Glomerular endothelial cell (primary cell): ENCODE measurements at regions not wholly inside any gene's neighbourhood (a gene's known extent, or its start where the extent isn't known, plus 50 kb on each side); places are given as distances from the start of the nearest gene placed in this dataset.

ENCODE experiments used
- DNase-seq: peaks from one replicate; pipeline ENCODE4 v3.0.0-alpha.2; 2011; ENCODE audit warnings: low read depth, low spot score; ENCODE audit errors: extremely low read depth

- DNase-seq, result no peak
These were observed 103.7 kb downstream of the LACC1 start for GRCh38 chr13:43983373-43983772.

- DNase-seq, result no peak
These were observed 104.6 kb downstream of the LACC1 start for GRCh38 chr13:43984292-43984691.

GRCh38 chr13:43985422-43986072 is 105.8 kb downstream of the LACC1 start:
- no peak for DNase-seq

- DNase-seq, result no peak
These were observed 106.8 kb downstream of the LACC1 start for GRCh38 chr13:43986421-43986981.

- DNase-seq, result no peak
These were observed 108.6 kb downstream of the LACC1 start for GRCh38 chr13:43988302-43988701.

- DNase-seq, result no peak
These were observed 110.3 kb downstream of the LACC1 start for GRCh38 chr13:43990021-43990420.

- DNase-seq, result no peak
These were observed 111.1 kb downstream of the LACC1 start for GRCh38 chr13:43990829-43991228.

GRCh38 chr13:43991773-43992201 is 112.1 kb downstream of the LACC1 start:
- DNase-seq, result no peak

- no peak for DNase-seq
These were observed 112.5 kb downstream of the LACC1 start for GRCh38 chr13:43992211-43992610.

GRCh38 chr13:43994999-43995859 is 115.5 kb downstream of the LACC1 start:
- no peak for DNase-seq

GRCh38 chr13:43996221-43996620 is 116.5 kb downstream of the LACC1 start:
- no peak for DNase-seq

GRCh38 chr13:44003481-44003880 is 123.8 kb downstream of the LACC1 start:
- DNase-seq, result no peak

GRCh38 chr13:44004878-44005277 is 125.2 kb downstream of the LACC1 start:
- DNase-seq, result no peak

GRCh38 chr13:44007451-44007850 is 127.7 kb downstream of the LACC1 start:
- no peak for DNase-seq

GRCh38 chr13:44011036-44011435 is 131.3 kb downstream of the LACC1 start:
- no peak for DNase-seq

GRCh38 chr13:44012910-44013757 is 133.4 kb downstream of the LACC1 start:
- DNase-seq, result no peak

- DNase-seq, result peak; percentile 29
These were observed 134.1 kb downstream of the LACC1 start for GRCh38 chr13:44013758-44014291.

GRCh38 chr13:44014501-44014900 is 134.8 kb downstream of the LACC1 start:
- no peak for DNase-seq

- no peak for DNase-seq
These were observed 135.4 kb downstream of the LACC1 start for GRCh38 chr13:44015118-44015517.

- no peak for DNase-seq
These were observed 136.1 kb downstream of the LACC1 start for GRCh38 chr13:44015811-44016210.
